HG02973 (cell line): ENCODE measurements at regions not wholly inside any gene's neighbourhood (a gene's known extent, or its start where the extent isn't known, plus 50 kb on each side); places are given as distances from the start of the nearest gene placed in this dataset.

ENCODE experiments used
- ATAC-seq: cut with Tn5 transposase; IDR thresholded peaks from one replicate; pipeline ENCODE4 v1.9.1; 2021; ENCODE audit warnings: moderate library complexity; ENCODE audit not compliant: unreplicated experiment

GRCh38 chr14:65185829-65186228 is 83.5 kb upstream of the MAX start:
- ATAC-seq: no peak

GRCh38 chr14:65186951-65187350 is 84.6 kb upstream of the MAX start:
- no peak for ATAC-seq

- no peak for ATAC-seq
Measured at GRCh38 chr14:65187421-65188049, 85.2 kb upstream of the MAX start.

GRCh38 chr14:65190312-65190711 is 88.0 kb upstream of the MAX start:
- no peak for ATAC-seq

- no peak for ATAC-seq
Measured at GRCh38 chr14:65191716-65192115, 89.4 kb upstream of the MAX start.

- no peak for ATAC-seq
Measured at GRCh38 chr14:65192686-65193085, 90.4 kb upstream of the MAX start.

GRCh38 chr14:65193916-65194590 is 91.7 kb upstream of the MAX start:
- no peak for ATAC-seq

- peak; percentile 82 for ATAC-seq
Measured at GRCh38 chr14:65195042-65195719, 92.9 kb upstream of the MAX start.

- no peak for ATAC-seq
Measured at GRCh38 chr14:65198346-65198745, 96.0 kb upstream of the MAX start.

GRCh38 chr14:65200454-65200853 is 98.1 kb upstream of the MAX start:
- no peak for ATAC-seq

GRCh38 chr14:65203574-65203973 is 101.3 kb upstream of the MAX start:
- ATAC-seq: no peak

GRCh38 chr14:65204056-65204455 is 101.7 kb upstream of the MAX start:
- ATAC-seq: no peak

GRCh38 chr14:65206078-65206447 is 103.7 kb upstream of the MAX start:
- ATAC-seq: no peak

GRCh38 chr14:65206448-65207096 is 104.3 kb upstream of the MAX start:
- ATAC-seq: peak; percentile 55

GRCh38 chr14:65208548-65208947 is 106.2 kb upstream of the MAX start:
- no peak for ATAC-seq

GRCh38 chr14:65210118-65210821 is 108.0 kb upstream of the MAX start:
- no peak for ATAC-seq

GRCh38 chr14:65210822-65211182 is 108.5 kb upstream of the MAX start:
- no peak for ATAC-seq

- ATAC-seq: no peak
Measured at GRCh38 chr14:65211341-65211987, 109.1 kb upstream of the MAX start.

GRCh38 chr14:65213316-65213715 is 111.0 kb upstream of the MAX start:
- ATAC-seq: no peak

- no peak for ATAC-seq
Measured at GRCh38 chr14:65214741-65215140, 112.4 kb upstream of the MAX start.

- no peak for ATAC-seq
Measured at GRCh38 chr14:65219353-65219752, 117.0 kb upstream of the MAX start.
